Trophoblast cell (in vitro differentiated cells and primary cell): ENCODE measurements at regions not wholly inside any gene's neighbourhood (a gene's known extent, or its start where the extent isn't known, plus 50 kb on each side); places are given as distances from the start of the nearest gene placed in this dataset.

ENCODE experiments used
- DNase-seq, 2 donors: peaks; one replicate each; pipeline ENCODE4 v3.0.0-alpha.2; 2016
- H2AFZ ChIP-seq: 2 replicates; pipeline ENCODE4 v1.6.1; 2013; ENCODE audit warnings: low read length, moderate library complexity, mild to moderate bottlenecking; ENCODE audit not compliant: insufficient read depth, poor library complexity
- H2AK5ac ChIP-seq: 2 replicates; pipeline ENCODE4 v1.6.1; 2013; ENCODE audit warnings: mild to moderate bottlenecking, low read length
- H2BK120ac ChIP-seq: 2 replicates; pipeline ENCODE4 v1.6.1; 2013; ENCODE audit warnings: low read length, mild to moderate bottlenecking, moderate library complexity; ENCODE audit not compliant: insufficient read depth, poor library complexity
- H2BK12ac ChIP-seq: 2 replicates; pipeline ENCODE4 v1.6.1; 2013; ENCODE audit warnings: mild to moderate bottlenecking, low read length, moderate library complexity
- H2BK5ac ChIP-seq: 2 replicates; pipeline ENCODE4 v1.6.1; 2013; ENCODE audit warnings: low read length, low read depth, moderate library complexity, mild to moderate bottlenecking; ENCODE audit not compliant: poor library complexity
- H3K14ac ChIP-seq: 2 replicates; pipeline ENCODE4 v1.6.1; 2013; ENCODE audit warnings: mild to moderate bottlenecking, low read length
- H3K18ac ChIP-seq: 2 replicates; pipeline ENCODE4 v1.6.1; 2013; ENCODE audit warnings: mild to moderate bottlenecking, low read length
- H3K23ac ChIP-seq: 2 replicates; pipeline ENCODE4 v1.6.1; 2013; ENCODE audit warnings: low read length
- H3K27ac ChIP-seq: 2 replicates; pipeline ENCODE4 v1.5.1; 2013; ENCODE audit warnings: low read depth, mild to moderate bottlenecking, inconsistent platforms, low read length, moderate library complexity
- H3K27me3 ChIP-seq: 2 replicates; pipeline ENCODE4 v1.6.1; 2013; ENCODE audit warnings: inconsistent platforms, mild to moderate bottlenecking, low read length, moderate library complexity; ENCODE audit not compliant: insufficient read depth
- H3K36me3 ChIP-seq, 2 experiments: 1 replicate in 1 of 2; 2 replicates in 1 of 2; pipeline ENCODE4 v1.6.1; 2013; ENCODE audit warnings: low read length in 2 of 2, mild to moderate bottlenecking in 2 of 2, moderate library complexity in 1 of 2; ENCODE audit not compliant: insufficient read depth in 2 of 2, control insufficient read depth in 1 of 2
- H3K4ac ChIP-seq: 2 replicates; pipeline ENCODE4 v1.6.1; 2013; ENCODE audit warnings: low read depth, mild to moderate bottlenecking, low read length, moderate library complexity
- H3K4me1 ChIP-seq, 2 experiments: 1 replicate in 1 of 2; 2 replicates in 1 of 2; pipeline ENCODE4 v1.6.1; 2013; ENCODE audit warnings: low read length in 2 of 2, mild to moderate bottlenecking in 2 of 2, moderate library complexity in 1 of 2; ENCODE audit not compliant: insufficient read depth in 2 of 2, control insufficient read depth in 1 of 2
- H3K4me2 ChIP-seq: 2 replicates; pipeline ENCODE4 v1.6.1; 2013; ENCODE audit warnings: inconsistent platforms, mild to moderate bottlenecking, low read length, moderate library complexity
- H3K4me3 ChIP-seq: 2 replicates; pipeline ENCODE4 v1.5.1; 2013; ENCODE audit warnings: mild to moderate bottlenecking, low read depth, low read length, inconsistent platforms
- H3K79me1 ChIP-seq: one replicate; pipeline ENCODE4 v1.6.1; 2013; ENCODE audit warnings: low read length
- H3K79me2 ChIP-seq: 2 replicates; pipeline ENCODE4 v1.6.1; 2013; ENCODE audit warnings: low read length, mild to moderate bottlenecking; ENCODE audit not compliant: control insufficient read depth, insufficient read depth, poor library complexity
- H3K9ac ChIP-seq: 2 replicates; pipeline ENCODE4 v1.6.1; 2013; ENCODE audit warnings: mild to moderate bottlenecking, low read length
- H3K9me3 ChIP-seq: 2 replicates; pipeline ENCODE4 v1.6.1; 2013; ENCODE audit warnings: low read depth, mild to moderate bottlenecking, control low read depth, inconsistent platforms, low read length; ENCODE audit not compliant: insufficient read depth
- H4K12ac ChIP-seq: 2 replicates; pipeline ENCODE4 v1.6.1; 2013; ENCODE audit warnings: low read depth, mild to moderate bottlenecking, low read length, moderate library complexity
- H4K8ac ChIP-seq: 2 replicates; pipeline ENCODE4 v1.6.1; 2013; ENCODE audit warnings: low read depth, mild to moderate bottlenecking, low read length, moderate library complexity
- H4K91ac ChIP-seq: one replicate; pipeline ENCODE4 v1.6.1; 2013; ENCODE audit warnings: low read depth, mild to moderate bottlenecking, low read length, moderate library complexity
- WGBS: extraction: QIAGEN DNeasy Blood & Tissue Kit; methylation state at CpG from one replicate; pipeline ENCODE4 v1.1.7; 2013; ENCODE audit warnings: missing lambda C conversion rate; ENCODE audit not compliant: insufficient read length, insufficient coverage; ENCODE audit errors: extremely low coverage; 5-methylcytosine and 5-hydroxymethylcytosine counted together

DNA sequence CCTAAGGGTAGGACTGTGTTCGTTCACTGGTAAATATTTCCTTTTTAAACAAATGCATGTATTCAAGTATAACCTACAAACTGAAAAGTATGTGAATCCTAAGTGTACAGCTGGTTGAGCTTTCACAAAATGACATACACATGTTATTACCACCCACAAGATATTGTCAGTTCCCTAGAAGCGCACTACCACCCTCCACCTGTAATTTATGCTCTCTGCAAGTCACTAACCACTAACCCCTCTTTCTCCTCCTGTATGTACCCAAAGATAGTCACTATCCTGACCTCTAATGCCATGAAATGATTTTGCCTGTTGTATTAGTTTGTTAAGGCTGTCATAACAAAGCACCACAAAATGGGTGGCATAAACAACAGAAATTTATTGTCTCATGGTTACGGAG lies 82.8 kb upstream of the CHODL start:
- no peak overlapping the region for H3K4me2 ChIP-seq

DNA sequence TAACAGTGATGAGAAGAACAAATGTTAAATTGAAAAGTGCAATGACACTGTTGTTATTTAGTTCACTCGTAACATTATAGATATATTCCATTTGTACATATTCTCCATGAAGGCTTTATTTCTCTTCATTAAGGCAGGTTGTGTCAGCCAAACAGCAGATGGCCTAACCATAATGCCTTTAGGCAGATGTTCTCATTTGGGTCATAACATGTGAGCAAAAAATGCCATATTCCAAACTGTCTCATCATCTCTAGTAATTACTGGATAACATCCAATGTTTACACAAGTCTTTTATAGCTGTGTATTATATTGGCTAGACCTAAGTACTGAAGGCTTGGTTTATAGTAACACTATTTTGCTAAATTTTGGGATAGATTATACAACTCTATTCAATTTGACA lies 87.2 kb upstream of the CHODL start:
- no peak overlapping the region for H2BK5ac ChIP-seq
- no peak overlapping the region for H3K4me3 ChIP-seq
- H2AK5ac ChIP-seq, result no peak overlapping the region
- no peaks in the 10 kb centered on the region for H3K79me2 ChIP-seq
- H2BK12ac ChIP-seq, result no peak overlapping the region
- no peaks in the 10 kb centered on the region for H3K36me3 ChIP-seq
- no peak overlapping the region for H2BK120ac ChIP-seq
- no peaks in the 10 kb centered on the region for H3K27me3 ChIP-seq
- DNase-seq, result no peak
- no peak overlapping the region for H3K14ac ChIP-seq
- H3K4ac ChIP-seq, result no peak overlapping the region
- no peak overlapping the region for H3K9ac ChIP-seq
- no peaks in the 10 kb centered on the region for H3K4me1 ChIP-seq
- H3K23ac ChIP-seq, result no peak overlapping the region
- WGBS, result no CpG with 5 or more reads among the region's 1 CpG
- H3K79me1 ChIP-seq, result no peaks in the 10 kb centered on the region
- no peak overlapping the region for H3K27ac ChIP-seq
- no peak overlapping the region for H2AFZ ChIP-seq
- no peak overlapping the region for H4K12ac ChIP-seq
- no peak overlapping the region for H4K91ac ChIP-seq
- H4K8ac ChIP-seq, result no peak overlapping the region
- peaks cover 2% of the 10 kb centered on the region for H3K9me3 ChIP-seq
- no peak overlapping the region for H3K4me2 ChIP-seq
- no peak overlapping the region for H3K18ac ChIP-seq

More for the DNA sequence above, 82.8 kb upstream of the CHODL start:
- no peak overlapping the region for H2AFZ ChIP-seq
- no peak overlapping the region for H2AK5ac ChIP-seq
- no peak overlapping the region for H2BK12ac ChIP-seq
- no peak overlapping the region for H3K27ac ChIP-seq
- H3K79me2 ChIP-seq, result no peaks in the 10 kb centered on the region
- no peak overlapping the region for H3K18ac ChIP-seq
- WGBS, result no CpG with 5 or more reads among the region's 3 CpGs
- H3K9me3 ChIP-seq, result no peaks in the 10 kb centered on the region
- no peaks in the 10 kb centered on the region for H3K79me1 ChIP-seq
- H3K36me3 ChIP-seq, result no peaks in the 10 kb centered on the region
- H3K14ac ChIP-seq, result no peak overlapping the region
- no peak overlapping the region for H3K4me3 ChIP-seq
- no peak overlapping the region for H3K4ac ChIP-seq
- no peaks in the 10 kb centered on the region for H3K4me1 ChIP-seq
- H2BK120ac ChIP-seq, result no peak overlapping the region
- DNase-seq, result no peak
- H2BK5ac ChIP-seq, result no peak overlapping the region
- no peak overlapping the region for H4K8ac ChIP-seq
- H3K23ac ChIP-seq, result no peak overlapping the region
- H3K27me3 ChIP-seq, result no peaks in the 10 kb centered on the region
- H4K91ac ChIP-seq, result no peak overlapping the region
- no peak overlapping the region for H3K9ac ChIP-seq
- H4K12ac ChIP-seq, result no peak overlapping the region

DNA sequence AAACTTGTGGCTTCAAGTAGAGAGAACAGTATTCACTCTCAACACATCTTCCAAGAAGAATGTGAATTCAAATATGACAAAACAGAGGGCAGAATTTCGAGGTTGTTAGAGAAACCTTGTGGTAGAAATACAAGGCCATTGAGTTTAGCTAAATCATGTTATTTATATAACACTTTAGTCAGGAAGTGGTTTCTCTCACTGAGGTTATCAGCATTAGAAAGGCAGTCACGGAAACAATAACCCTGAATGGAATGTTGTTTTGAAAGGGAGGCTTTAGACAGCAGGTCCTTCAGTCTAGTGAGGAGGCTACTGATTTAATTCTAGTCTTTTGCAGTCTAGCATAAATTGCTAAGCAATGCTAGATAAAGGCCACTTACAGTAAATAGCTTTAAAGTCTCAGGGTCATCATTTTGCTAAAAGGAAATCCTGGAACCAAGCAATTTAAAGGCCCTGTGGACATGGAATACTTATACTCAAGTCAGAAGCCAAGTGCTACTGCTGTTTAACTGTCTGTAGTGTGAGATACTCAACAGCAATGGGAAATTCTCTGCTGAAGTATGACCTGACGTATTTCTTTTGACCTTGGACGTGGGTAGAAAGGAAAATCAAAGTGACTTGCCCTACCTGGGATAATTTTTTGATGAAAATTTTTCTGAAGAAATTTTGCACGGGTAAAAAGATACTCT lies 89.0 kb upstream of the CHODL start:
- Histone ChIP-seq H3K27me3 (no peaks in the 10 kb centered on the region), H3K79me1 (no peaks in the 10 kb centered on the region), H3K4me3 (no peak overlapping the region), H3K4me1 (no peaks in the 10 kb centered on the region), H3K14ac (no peak overlapping the region), H3K27ac (no peak overlapping the region), H2BK120ac (no peak overlapping the region), H4K12ac (no peak overlapping the region), H2AFZ (no peak overlapping the region), H2BK12ac (no peak overlapping the region), H2AK5ac (no peak overlapping the region), H2BK5ac (no peak overlapping the region), H3K4ac (no peak overlapping the region), H3K79me2 (no peaks in the 10 kb centered on the region), H4K91ac (no peak overlapping the region), H3K9ac (no peak overlapping the region), H3K9me3 (peaks cover 2% of the 10 kb centered on the region), H4K8ac (no peak overlapping the region), H3K4me2 (no peak overlapping the region), H3K18ac (no peak overlapping the region), H3K23ac (no peak overlapping the region), H3K36me3 (no peaks in the 10 kb centered on the region)
- DNase-seq, result no peak
- WGBS, result no CpG with 5 or more reads among the region's 5 CpGs

DNA sequence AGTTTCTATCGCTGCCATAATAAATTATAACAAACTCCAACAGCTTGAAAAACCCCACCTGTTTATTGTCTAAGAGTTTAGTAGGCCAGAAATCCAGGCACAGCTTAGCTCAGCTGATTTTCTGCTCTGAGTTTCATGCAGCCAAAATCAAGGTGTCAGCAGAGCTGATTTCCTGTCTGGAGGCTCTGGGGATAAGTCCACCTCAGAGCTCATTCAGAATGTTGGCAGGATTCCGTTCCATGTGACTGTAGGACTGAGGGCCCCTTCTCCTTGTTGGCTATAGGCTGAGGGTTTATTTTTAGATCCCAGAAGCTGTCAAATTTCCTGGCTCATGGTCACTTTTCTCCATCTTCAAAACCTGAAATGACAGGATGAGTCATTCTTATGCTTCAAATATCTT lies 91.6 kb upstream of the CHODL start:
- no peak for DNase-seq
- no peak overlapping the region for H4K12ac ChIP-seq
- no peak overlapping the region for H3K4ac ChIP-seq
- no peak overlapping the region for H4K91ac ChIP-seq
- H2AK5ac ChIP-seq, result no peak overlapping the region
- peaks cover 2% of the 10 kb centered on the region for H3K9me3 ChIP-seq
- no peak overlapping the region for H3K23ac ChIP-seq
- H2BK12ac ChIP-seq, result no peak overlapping the region
- no peak overlapping the region for H3K27ac ChIP-seq
- no peak overlapping the region for H3K4me3 ChIP-seq
- no peaks in the 10 kb centered on the region for H3K79me1 ChIP-seq
- no peaks in the 10 kb centered on the region for H3K27me3 ChIP-seq
- no peak overlapping the region for H2BK120ac ChIP-seq
- H3K18ac ChIP-seq, result no peak overlapping the region
- no CpG with 5 or more reads among the region's 2 CpGs for WGBS
- H3K4me1 ChIP-seq, result no peaks in the 10 kb centered on the region
- no peak overlapping the region for H3K14ac ChIP-seq
- no peaks in the 10 kb centered on the region for H3K79me2 ChIP-seq
- no peak overlapping the region for H3K4me2 ChIP-seq
- H2AFZ ChIP-seq, result no peak overlapping the region
- H3K9ac ChIP-seq, result no peak overlapping the region
- no peak overlapping the region for H4K8ac ChIP-seq
- no peaks in the 10 kb centered on the region for H3K36me3 ChIP-seq
- H2BK5ac ChIP-seq, result no peak overlapping the region
